ENCODE measurements at regions not wholly inside any gene's neighbourhood (a gene's known extent, or its start where the extent isn't known, plus 50 kb on each side); places are given as distances from the start of the nearest gene placed in this dataset.

- TF ChIP-seq, protein P1, sequence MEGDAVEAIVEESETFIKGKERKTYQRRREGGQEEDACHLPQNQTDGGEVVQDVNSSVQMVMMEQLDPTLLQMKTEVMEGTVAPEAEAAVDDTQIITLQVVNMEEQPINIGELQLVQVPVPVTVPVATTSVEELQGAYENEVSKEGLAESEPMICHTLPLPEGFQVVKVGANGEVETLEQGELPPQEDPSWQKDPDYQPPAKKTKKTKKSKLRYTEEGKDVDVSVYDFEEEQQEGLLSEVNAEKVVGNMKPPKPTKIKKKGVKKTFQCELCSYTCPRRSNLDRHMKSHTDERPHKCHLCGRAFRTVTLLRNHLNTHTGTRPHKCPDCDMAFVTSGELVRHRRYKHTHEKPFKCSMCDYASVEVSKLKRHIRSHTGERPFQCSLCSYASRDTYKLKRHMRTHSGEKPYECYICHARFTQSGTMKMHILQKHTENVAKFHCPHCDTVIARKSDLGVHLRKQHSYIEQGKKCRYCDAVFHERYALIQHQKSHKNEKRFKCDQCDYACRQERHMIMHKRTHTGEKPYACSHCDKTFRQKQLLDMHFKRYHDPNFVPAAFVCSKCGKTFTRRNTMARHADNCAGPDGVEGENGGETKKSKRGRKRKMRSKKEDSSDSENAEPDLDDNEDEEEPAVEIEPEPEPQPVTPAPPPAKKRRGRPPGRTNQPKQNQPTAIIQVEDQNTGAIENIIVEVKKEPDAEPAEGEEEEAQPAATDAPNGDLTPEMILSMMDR (IDR thresholded peaks at IDR 0.05; ENCODE audit: insufficient read depth, low read length, poor library complexity, severe bottlenecking), result no peak
- TF ChIP-seq EZH2phosphoT487 (conservative IDR thresholded peaks at IDR 0.05; ENCODE audit: low read length), result no peak
These were observed 166.9 kb downstream of the MYCN start for GRCh38 chr2:16107246-16107645.
